ENCODE measurements at regions not wholly inside any gene's neighbourhood (a gene's known extent, or its start where the extent isn't known, plus 50 kb on each side); places are given as distances from the start of the nearest gene placed in this dataset.

- no peak for DNase-seq
These were observed 270.2 kb downstream of the PSAT1 start for GRCh38 chr9:78566948-78567675.

GRCh38 chr9:78567693-78568092 is 270.8 kb downstream of the PSAT1 start:
- no peak for DNase-seq

- DNase-seq: no peak
These were observed 271.8 kb downstream of the PSAT1 start for GRCh38 chr9:78568774-78569173.

GRCh38 chr9:78572266-78572665 is 275.3 kb downstream of the PSAT1 start:
- no peak for DNase-seq

- DNase-seq: no peak
These were observed 276.3 kb downstream of the PSAT1 start for GRCh38 chr9:78573205-78573604.

DNA sequence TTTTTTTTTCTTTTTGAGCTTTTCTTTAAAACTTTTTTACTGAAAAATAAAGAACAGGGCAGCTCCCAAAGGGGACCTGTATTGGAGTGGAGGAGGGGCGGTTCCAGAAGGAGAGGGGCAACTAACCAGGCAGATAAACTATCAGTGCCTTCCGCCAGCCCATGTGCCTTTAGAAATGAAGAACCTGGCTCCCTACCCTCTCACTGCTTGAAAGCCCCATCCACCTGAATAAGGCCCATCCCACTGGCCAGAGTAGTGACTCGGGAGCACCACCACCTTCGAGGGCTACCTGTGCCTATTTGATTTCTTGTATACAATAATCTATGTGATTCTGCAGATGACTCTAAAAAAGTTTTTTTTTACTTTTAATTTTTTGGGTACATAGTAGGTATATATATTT is 276.7 kb downstream of the PSAT1 start:
- DNase-seq: no peak

DNA sequence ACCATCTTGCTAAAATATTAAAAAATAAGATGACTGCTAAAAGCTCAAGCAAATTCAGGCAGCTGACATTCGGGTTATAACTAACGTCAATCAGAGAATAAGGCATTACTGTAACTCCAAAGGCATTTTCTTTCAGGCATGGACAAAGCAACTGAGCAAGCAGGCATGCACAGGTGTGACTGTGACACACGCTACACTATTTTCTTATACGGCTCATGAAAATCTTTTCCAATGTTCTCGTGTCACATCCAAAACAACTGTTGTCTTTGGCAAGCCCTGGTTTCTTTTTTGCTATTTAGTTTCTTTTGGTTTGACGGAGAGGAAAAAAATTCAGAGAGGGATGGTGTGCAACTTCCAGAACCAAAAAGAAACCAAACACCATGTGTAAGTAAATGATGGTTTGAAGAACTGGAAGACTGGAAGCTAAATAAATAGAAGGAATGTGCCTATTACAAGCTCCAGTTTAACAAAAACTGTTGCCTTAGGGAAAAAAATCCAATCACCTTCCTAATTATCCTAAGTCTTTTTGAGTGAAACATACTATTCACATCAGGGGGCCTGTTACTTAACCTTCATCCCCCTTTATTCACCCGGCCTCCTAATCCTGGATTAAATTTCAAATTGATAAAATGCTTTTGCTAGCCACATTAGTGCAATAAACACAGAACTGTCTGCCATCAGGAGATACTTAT is 277.6 kb downstream of the PSAT1 start:
- no peak for DNase-seq

- no peak for DNase-seq
These were observed 278.2 kb downstream of the PSAT1 start for GRCh38 chr9:78575081-78575480.

GRCh38 chr9:78575771-78576170 is 278.8 kb downstream of the PSAT1 start:
- no peak for DNase-seq

- DNase-seq: no peak
These were observed 280.4 kb downstream of the PSAT1 start for GRCh38 chr9:78577156-78577906.

DNA sequence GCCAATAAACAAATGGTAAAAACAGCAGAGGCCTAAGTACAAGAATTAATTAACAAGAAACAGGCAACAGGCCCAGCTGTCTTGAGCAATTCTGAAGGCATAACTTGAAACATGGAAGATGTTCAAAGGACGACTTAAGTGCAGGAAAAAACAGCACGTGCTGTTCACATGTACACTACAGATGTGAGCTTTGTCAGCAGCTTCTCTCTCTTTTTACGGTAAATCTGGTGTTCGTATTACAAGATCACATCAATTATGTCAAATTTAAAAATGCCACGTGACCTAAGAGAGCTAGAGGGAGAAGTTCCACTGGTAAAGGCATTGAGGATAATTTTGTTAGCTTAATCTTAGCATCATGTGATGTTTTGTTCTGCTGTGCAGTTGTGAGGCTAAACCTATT is 281.1 kb downstream of the PSAT1 start:
- DNase-seq: no peak

GRCh38 chr9:78582821-78583220 is 285.9 kb downstream of the PSAT1 start:
- DNase-seq: no peak

- no peak for DNase-seq
These were observed 287.7 kb downstream of the PSAT1 start for GRCh38 chr9:78584589-78584988.

DNA sequence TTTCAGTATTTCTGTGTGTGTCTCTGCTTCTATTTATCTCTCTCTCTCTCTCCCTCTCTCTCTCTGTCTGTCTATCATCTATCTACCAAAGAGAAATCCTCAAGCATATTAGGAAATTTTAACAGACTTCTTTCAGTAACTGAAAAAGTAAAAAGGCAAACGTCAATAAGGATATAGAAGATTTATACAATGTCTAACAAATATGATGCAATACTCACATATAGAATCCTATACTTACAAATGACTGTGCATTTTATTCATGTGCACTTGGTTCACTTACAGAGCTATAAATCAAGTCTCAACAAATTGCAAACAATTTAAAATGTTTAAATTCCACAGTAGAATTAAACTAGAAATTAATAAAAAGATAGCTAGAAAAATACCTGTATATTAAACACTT is 289.0 kb downstream of the PSAT1 start:
- no peak for DNase-seq

DNA sequence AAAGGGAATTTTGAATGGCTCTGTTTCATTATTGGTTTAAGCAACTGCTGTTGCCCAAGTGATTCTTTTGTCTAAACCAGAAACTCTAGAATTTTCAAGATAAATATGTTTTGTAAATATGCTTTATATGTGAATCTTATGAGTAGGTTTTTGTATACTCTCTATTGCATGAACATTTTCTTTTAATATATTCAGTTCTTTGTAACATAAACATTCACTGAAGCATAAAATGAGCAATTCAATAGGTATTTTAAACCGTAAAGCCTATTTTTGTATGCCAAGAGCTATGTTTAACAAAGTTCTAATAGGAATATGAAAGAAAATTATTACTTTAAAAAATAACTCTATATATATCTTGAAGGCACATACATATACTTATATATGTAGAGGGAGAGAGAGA is 293.1 kb downstream of the PSAT1 start:
- no peak for DNase-seq

- DNase-seq: no peak
These were observed 295.9 kb downstream of the PSAT1 start for GRCh38 chr9:78592811-78593210.

GRCh38 chr9:78595200-78595945 is 298.4 kb downstream of the PSAT1 start:
- no peak for DNase-seq

- DNase-seq: no peak
These were observed 299.4 kb downstream of the PSAT1 start for GRCh38 chr9:78596346-78596745.

DNA sequence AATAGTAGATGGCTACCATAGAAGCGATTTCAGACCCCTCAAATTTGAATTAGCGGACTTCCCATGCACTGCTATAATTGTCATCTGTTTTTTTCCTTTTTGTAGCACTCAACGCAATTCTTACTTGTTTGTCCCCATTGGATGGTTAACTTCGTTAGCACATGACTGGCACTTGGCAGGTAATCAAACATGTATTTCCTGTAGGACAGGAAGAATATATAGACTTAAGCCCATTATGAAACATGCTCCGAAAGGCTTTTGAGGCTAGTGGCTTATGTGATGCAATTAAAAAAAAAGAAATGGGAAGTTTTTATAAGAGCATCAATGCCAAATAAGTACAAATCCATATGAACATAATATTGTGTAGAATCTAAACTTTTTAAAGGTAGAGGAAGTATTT is 301.2 kb downstream of the PSAT1 start:
- DNase-seq: no peak

DNA sequence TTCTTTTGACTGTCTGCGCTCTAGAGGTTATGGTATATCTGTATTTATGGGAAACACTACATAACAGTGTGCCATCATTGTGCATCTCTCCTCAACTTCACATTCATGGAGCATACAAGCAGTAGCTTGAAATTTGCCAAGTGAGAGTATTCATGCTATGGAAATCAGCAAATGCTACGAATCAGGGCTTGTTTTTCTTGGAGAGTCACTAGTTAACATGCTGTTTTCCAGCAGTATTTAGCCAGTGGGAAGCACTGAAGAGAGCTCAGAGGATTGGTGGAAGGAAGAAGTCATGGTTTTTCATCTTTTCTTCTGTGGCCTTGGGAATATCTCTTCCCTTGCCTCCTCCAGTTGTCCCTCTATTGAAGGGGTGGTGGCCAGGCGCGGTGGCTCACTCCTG is 303.0 kb downstream of the PSAT1 start:
- DNase-seq: no peak

DNA sequence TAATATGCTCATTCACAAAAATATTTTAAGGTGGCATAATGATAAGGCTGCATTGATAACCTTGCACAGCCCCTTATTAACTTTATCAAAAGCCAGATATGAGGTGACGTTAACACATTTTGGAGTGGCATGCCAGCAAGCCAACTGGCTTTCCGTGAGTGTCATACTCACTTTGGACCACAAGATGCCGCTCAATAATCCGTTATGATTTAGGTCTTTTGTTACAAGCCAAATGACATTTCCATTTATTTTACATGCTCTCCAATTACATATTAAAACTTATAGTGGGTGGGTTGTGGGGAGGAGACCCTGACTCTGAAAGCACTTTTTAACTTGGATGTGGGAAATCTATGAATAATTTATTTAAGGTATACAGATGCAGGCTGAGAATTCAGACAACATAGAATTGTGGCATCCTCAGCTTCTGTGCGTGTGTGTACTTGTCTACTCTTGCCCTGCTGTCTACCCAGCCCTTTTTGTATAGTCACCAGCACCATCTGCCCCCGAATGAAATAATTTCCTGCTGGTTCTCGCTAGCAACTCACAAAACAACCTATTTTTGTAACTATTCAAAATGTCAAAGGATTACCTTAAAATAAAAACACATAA is 305.1 kb downstream of the PSAT1 start:
- no peak for DNase-seq

- no peak for DNase-seq
These were observed 308.4 kb downstream of the PSAT1 start for GRCh38 chr9:78605041-78606000.

Measured in activated CD4-positive, alpha-beta T cell treated with anti-CD3 and anti-CD28 coated beads, Interleukin-2, amount 50 U/mL, for 1 hour (primary cell).